ENCODE measurements at regions not wholly inside any gene's neighbourhood (a gene's known extent, or its start where the extent isn't known, plus 50 kb on each side); places are given as distances from the start of the nearest gene placed in this dataset.

DNA sequence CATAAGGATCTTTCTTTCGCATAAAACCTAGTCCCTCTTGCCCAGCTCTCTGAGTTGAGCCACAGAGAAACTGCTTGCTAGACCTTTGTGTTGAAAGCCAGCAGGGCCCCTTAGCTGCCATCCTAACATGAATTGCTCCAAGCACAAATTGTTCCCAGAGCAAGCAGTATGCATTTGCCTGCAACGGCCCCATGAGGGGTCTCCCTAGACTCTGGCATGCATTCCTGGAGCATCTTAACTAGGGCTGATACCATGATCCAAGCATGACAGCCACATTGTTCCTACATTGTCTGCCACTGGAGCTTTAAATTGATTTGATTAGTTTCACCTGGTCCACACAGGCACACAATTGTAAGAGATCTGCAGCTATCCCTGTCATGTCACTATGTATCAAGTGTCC, 428.1 kb downstream of the TAFA4 start:
- TF ChIP-seq GATA2 (IDR thresholded peaks at IDR 0.05; ENCODE audit: low read depth, low read length) (no peak), GATA3 (IDR thresholded peaks at IDR 0.05; ENCODE audit: low read depth, low read length) (no peak)
